Smooth muscle cell (in vitro differentiated cells): ENCODE measurements at regions not wholly inside any gene's neighbourhood (a gene's known extent, or its start where the extent isn't known, plus 50 kb on each side); places are given as distances from the start of the nearest gene placed in this dataset.

Experiments used
- DNase-seq: peaks from one replicate; lab custom pipeline; 2025; ENCODE audit not compliant: unreplicated experiment; lab: John Stamatoyannopoulos, UW
- H2AFZ ChIP-seq: fragments of 200-600 bp; sonication (generic); 2 replicates; pipeline ENCODE4 v1.6.0; 2016; ENCODE audit warnings: antibody characterized with exemption, low read depth, mild to moderate bottlenecking
- H3F3A ChIP-seq: fragments of 200-600 bp; sonication (generic); 2 replicates; pipeline ENCODE4 v1.6.0; 2017; ENCODE audit warnings: antibody characterized with exemption, low read depth
- H3K27ac ChIP-seq: fragments of 200-600 bp; sonication (generic); 2 replicates; pipeline ENCODE4 v1.5.1; 2016; ENCODE audit warnings: low read depth, mild to moderate bottlenecking
- H3K27me3 ChIP-seq: fragments of 200-600 bp; sonication (generic); 2 replicates; pipeline ENCODE4 v1.6.1; 2016; ENCODE audit warnings: low read depth, mild to moderate bottlenecking
- H3K36me3 ChIP-seq: fragments of 200-600 bp; sonication (generic); 2 replicates; pipeline ENCODE4 v1.5.1; 2016; ENCODE audit warnings: low read depth
- H3K4me1 ChIP-seq: fragments of 200-600 bp; sonication (generic); 2 replicates; pipeline ENCODE4 v1.5.1; 2016; ENCODE audit warnings: low read depth
- H3K4me2 ChIP-seq: fragments of 200-600 bp; sonication (generic); 2 replicates; pipeline ENCODE4 v1.6.0; 2016; ENCODE audit warnings: mild to moderate bottlenecking
- H3K4me3 ChIP-seq: fragments of 200-600 bp; sonication (generic); 2 replicates; pipeline ENCODE4 v1.5.1; 2016; ENCODE audit warnings: mild to moderate bottlenecking
- H3K79me2 ChIP-seq: fragments of 200-600 bp; sonication (generic); 2 replicates; pipeline ENCODE4 v1.6.0; 2016; ENCODE audit warnings: low read depth, mild to moderate bottlenecking
- H3K9ac ChIP-seq: fragments of 200-600 bp; sonication (generic); 2 replicates; pipeline ENCODE4 v1.6.0; 2016; ENCODE audit warnings: low read depth
- H3K9me3 ChIP-seq: fragments of 200-600 bp; sonication (generic); replicated peaks from 2 replicates; pipeline ENCODE4 v1.5.1; 2016; ENCODE audit warnings: low read depth
- H4K20me1 ChIP-seq: fragments of 200-600 bp; sonication (generic); 2 replicates; pipeline ENCODE4 v1.6.0; 2016; ENCODE audit warnings: low read depth
- CTCF ChIP-seq: fragments of 200-600 bp; sonication (generic); IDR thresholded peaks from 2 replicates; pipeline ENCODE4 v1.5.1; 2017; ENCODE audit warnings: borderline replicate concordance, mild to moderate bottlenecking, antibody characterized with exemption; ENCODE audit not compliant: insufficient read depth, poor library complexity, severe bottlenecking
- whole genome bisulfite sequencing: methylation state at CpG from one replicate; pipeline ENCODE4 v1.1.7; 2016; ENCODE audit warnings: low lambda C conversion rate; 5-methylcytosine and 5-hydroxymethylcytosine counted together

- H3K9ac ChIP-seq, result no peak overlapping the region
- 92% methylated on average over 3 of the region's 3 CpGs for WGBS
- no peaks in the 10 kb centered on the region for H4K20me1 ChIP-seq
- no peak overlapping the region for H3K27ac ChIP-seq
- H2AFZ ChIP-seq, result no peak overlapping the region
- H3K9me3 ChIP-seq, result no peaks in the 10 kb centered on the region
- no peak overlapping the region for H3K4me3 ChIP-seq
- peaks cover 10% of the 10 kb centered on the region for H3F3A ChIP-seq
- no peak for TF ChIP-seq CTCF
- H3K36me3 ChIP-seq, result no peaks in the 10 kb centered on the region
- no peaks in the 10 kb centered on the region for H3K27me3 ChIP-seq
- no peak overlapping the region for H3K4me2 ChIP-seq
- peaks cover 17% of the 10 kb centered on the region for H3K4me1 ChIP-seq
- DNase-seq, result no peak
- no peaks in the 10 kb centered on the region for H3K79me2 ChIP-seq
Measured at GRCh38 chr12:24728826-24729225, 220.1 kb downstream of the BCAT1 start.

- no peak for DNase-seq
Measured at GRCh38 chr12:24728366-24728765, 220.5 kb downstream of the BCAT1 start.

GRCh38 chr12:24725616-24726015 lies 223.3 kb downstream of the BCAT1 start:
- peaks cover 5% of the 10 kb centered on the region for H3K4me1 ChIP-seq
- no peaks in the 10 kb centered on the region for H3K79me2 ChIP-seq
- DNase-seq, result no peak
- TF ChIP-seq CTCF, result no peak
- no peaks in the 10 kb centered on the region for H3K27me3 ChIP-seq
- no peaks in the 10 kb centered on the region for H3K9me3 ChIP-seq
- H3K36me3 ChIP-seq, result no peaks in the 10 kb centered on the region
- no peaks in the 10 kb centered on the region for H4K20me1 ChIP-seq
- no peak overlapping the region for H3K27ac ChIP-seq
- H3K9ac ChIP-seq, result no peak overlapping the region
- H3K4me3 ChIP-seq, result no peak overlapping the region
- H3F3A ChIP-seq, result peaks cover 7% of the 10 kb centered on the region
- H2AFZ ChIP-seq, result no peak overlapping the region
- H3K4me2 ChIP-seq, result no peak overlapping the region
- whole genome bisulfite sequencing, result 94% methylated on average over 1 of the region's 1 CpG

More at GRCh38 chr12:24728366-24728765, 220.5 kb downstream of the BCAT1 start:
- H3F3A ChIP-seq, result peaks cover 10% of the 10 kb centered on the region
- H3K4me1 ChIP-seq, result peaks cover 17% of the 10 kb centered on the region
- no peaks in the 10 kb centered on the region for H3K79me2 ChIP-seq
- TF ChIP-seq CTCF, result peak; percentile 55
- H3K27ac ChIP-seq, result no peak overlapping the region
- H3K36me3 ChIP-seq, result no peaks in the 10 kb centered on the region
- H3K4me2 ChIP-seq, result no peak overlapping the region
- no peaks in the 10 kb centered on the region for H3K9me3 ChIP-seq
- no peak overlapping the region for H2AFZ ChIP-seq
- H3K27me3 ChIP-seq, result no peaks in the 10 kb centered on the region
- no peak overlapping the region for H3K9ac ChIP-seq
- no peak overlapping the region for H3K4me3 ChIP-seq
- no peaks in the 10 kb centered on the region for H4K20me1 ChIP-seq

- H2AFZ ChIP-seq, result peak overlapping the region; percentile 31
- no peaks in the 10 kb centered on the region for H3K36me3 ChIP-seq
- H3K9ac ChIP-seq, result no peak overlapping the region
- H3F3A ChIP-seq, result no peaks in the 10 kb centered on the region
- H3K4me2 ChIP-seq, result no peak overlapping the region
- no peak for TF ChIP-seq CTCF
- peaks cover 2% of the 10 kb centered on the region for H3K4me1 ChIP-seq
- no peak for DNase-seq
- 84% methylated on average over 5 of the region's 5 CpGs for WGBS
- H3K27ac ChIP-seq, result no peak overlapping the region
- H3K4me3 ChIP-seq, result no peak overlapping the region
- H3K9me3 ChIP-seq, result no peaks in the 10 kb centered on the region
- H3K79me2 ChIP-seq, result no peaks in the 10 kb centered on the region
- no peaks in the 10 kb centered on the region for H4K20me1 ChIP-seq
- H3K27me3 ChIP-seq, result no peaks in the 10 kb centered on the region
Measured at GRCh38 chr12:24724814-24725213, 224.1 kb downstream of the BCAT1 start.
